K562 (cell line): ENCODE measurements at regions not wholly inside any gene's neighbourhood (a gene's known extent, or its start where the extent isn't known, plus 50 kb on each side); places are given as distances from the start of the nearest gene placed in this dataset.

Source experiments
- MTA3 ChIP-seq: fragments of 450-650 bp; formaldehyde crosslinking; IDR thresholded peaks from 2 replicates; pipeline ENCODE4 v1.6.1; 2017; ENCODE audit warnings: mild to moderate bottlenecking, borderline replicate concordance
- SP2 ChIP-seq: IDR thresholded peaks from 2 replicates; pipeline ENCODE4 v1.6.1; 2011; ENCODE audit warnings: mild to moderate bottlenecking, low read depth, low read length, moderate library complexity; ENCODE audit not compliant: poor library complexity, severe bottlenecking; ENCODE audit errors: extremely low read depth
- ZNF274 ChIP-seq: IDR thresholded peaks from 2 replicates; pipeline ENCODE4 v1.6.1; 2011; ENCODE audit warnings: low read depth, mild to moderate bottlenecking, low read length, moderate library complexity, borderline replicate concordance
- TF ChIP-seq, protein P1 (sequence below): sonication (generic); formaldehyde crosslinking; IDR thresholded peaks from 2 replicates; pipeline ENCODE4 v1.5.0; 2020; ENCODE audit warnings: missing genetic modification reagents

DNA sequence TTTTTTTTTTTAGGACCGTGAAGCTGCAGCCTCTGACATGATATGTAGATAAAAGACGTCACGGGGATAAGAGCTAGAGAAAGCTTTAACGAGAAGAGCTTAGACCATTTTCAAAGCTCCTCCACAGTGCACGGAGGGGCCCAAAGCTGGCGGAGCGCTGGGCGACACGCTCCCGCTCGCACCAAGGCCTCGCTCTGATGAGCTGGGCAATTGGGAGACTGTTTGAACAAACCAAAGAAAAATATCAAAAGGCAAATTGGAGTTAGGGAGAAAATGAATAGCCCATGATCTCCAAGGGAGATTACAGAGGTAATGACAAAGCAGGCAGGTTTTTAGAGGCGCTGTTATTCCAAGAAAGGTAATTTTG is 179.4 kb downstream of the SREK1 start:
- TF ChIP-seq ZNF274, result no peak
- no peak for TF ChIP-seq MTA3
- TF ChIP-seq, protein P1, sequence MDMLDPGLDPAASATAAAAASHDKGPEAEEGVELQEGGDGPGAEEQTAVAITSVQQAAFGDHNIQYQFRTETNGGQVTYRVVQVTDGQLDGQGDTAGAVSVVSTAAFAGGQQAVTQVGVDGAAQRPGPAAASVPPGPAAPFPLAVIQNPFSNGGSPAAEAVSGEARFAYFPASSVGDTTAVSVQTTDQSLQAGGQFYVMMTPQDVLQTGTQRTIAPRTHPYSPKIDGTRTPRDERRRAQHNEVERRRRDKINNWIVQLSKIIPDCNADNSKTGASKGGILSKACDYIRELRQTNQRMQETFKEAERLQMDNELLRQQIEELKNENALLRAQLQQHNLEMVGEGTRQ (CRISPR knock-in tag), result no peak
- TF ChIP-seq SP2, result no peak
